ENCODE measurements at regions not wholly inside any gene's neighbourhood (a gene's known extent, or its start where the extent isn't known, plus 50 kb on each side); places are given as distances from the start of the nearest gene placed in this dataset.

- no peak for TF ChIP-seq CTCF (IDR thresholded peaks at IDR 0.05; ENCODE audit: insufficient read depth, low read length, poor library complexity, severe bottlenecking)
- TF ChIP-seq EZH2phosphoT487 (conservative IDR thresholded peaks at IDR 0.05; ENCODE audit: low read length), result no peak
Measured at GRCh38 chr2:34153484-34153883, 554.4 kb upstream of the FAM98A start.

All from SU-DHL-6 (cell line).